SK-N-SH treated with all-trans-retinoic acid at 6 μM for 48 hours (cell line): ENCODE measurements at regions not wholly inside any gene's neighbourhood (a gene's known extent, or its start where the extent isn't known, plus 50 kb on each side); places are given as distances from the start of the nearest gene placed in this dataset.
"Not testable (repeated sequence)": the region's sequence is repeated elsewhere in the genome, so short reads cannot be mapped to it uniquely, and the experiment has no call there.

Source experiments
- ATAC-seq: fragments of 200-7000 bp; cut with Tn5 transposase; 3 replicates; pipeline ENCODE4 v1.9.1; 2020; ENCODE audit warnings: mild to moderate bottlenecking, moderate library complexity
- ARNTL ChIP-seq: fragments of 450-650 bp; formaldehyde crosslinking; IDR thresholded peaks from 2 replicates; pipeline ENCODE4 v1.5.0; 2020; ENCODE audit warnings: low read depth, mild to moderate bottlenecking, moderate library complexity, borderline replicate concordance
- BACH2 ChIP-seq: fragments of 250-450 bp; sonication (Bioruptor Pico); IDR thresholded peaks from 2 replicates; pipeline ENCODE4 v1.9.0; 2021; ENCODE audit warnings: mild to moderate bottlenecking, borderline replicate concordance
- CREB5 ChIP-seq: fragments of 250-450 bp; sonication (Bioruptor Pico); IDR thresholded peaks from 2 replicates; pipeline ENCODE4 v1.5.1; 2020; ENCODE audit warnings: low read depth, mild to moderate bottlenecking, moderate library complexity
- CSDC2 ChIP-seq: fragments of 250-450 bp; sonication (Bioruptor Pico); IDR thresholded peaks from 2 replicates; pipeline ENCODE4 v1.5.0; 2020; ENCODE audit warnings: mild to moderate bottlenecking, moderate library complexity
- CSRNP3 ChIP-seq: fragments of 250-450 bp; sonication (Bioruptor Pico); IDR thresholded peaks from 2 replicates; pipeline ENCODE4 v1.5.1; 2021; ENCODE audit warnings: mild to moderate bottlenecking, moderate library complexity
- ESRRG ChIP-seq: fragments of 250-450 bp; sonication (Bioruptor Pico); IDR thresholded peaks from 2 replicates; pipeline ENCODE4 v1.6.1; 2021; ENCODE audit warnings: mild to moderate bottlenecking
- GLIS3 ChIP-seq: fragments of 250-450 bp; sonication (Bioruptor Pico); IDR thresholded peaks from 2 replicates; pipeline ENCODE4 v1.5.0; 2020; ENCODE audit warnings: mild to moderate bottlenecking, moderate library complexity
- OSR1 ChIP-seq: fragments of 250-450 bp; sonication (Bioruptor Pico); IDR thresholded peaks from 2 replicates; pipeline ENCODE4 v1.8.0; 2022; ENCODE audit warnings: moderate library complexity, mild to moderate bottlenecking, inconsistent platforms
- PATZ1 ChIP-seq: fragments of 250-450 bp; sonication (Bioruptor Pico); IDR thresholded peaks from 2 replicates; pipeline ENCODE4 v1.8.0; 2020; ENCODE audit warnings: mild to moderate bottlenecking, moderate library complexity, borderline replicate concordance
- POU6F1 ChIP-seq: fragments of 250-450 bp; sonication (Bioruptor Pico); IDR thresholded peaks from 2 replicates; pipeline ENCODE4 v1.8.0; 2021; ENCODE audit warnings: low read depth, mild to moderate bottlenecking, moderate library complexity, borderline replicate concordance
- PPARA ChIP-seq: fragments of 250-450 bp; sonication (Bioruptor Pico); IDR thresholded peaks from 2 replicates; pipeline ENCODE4 v1.5.0; 2020; ENCODE audit warnings: mild to moderate bottlenecking, borderline replicate concordance
- RARB ChIP-seq: fragments of 250-450 bp; sonication (Bioruptor Pico); IDR thresholded peaks from 2 replicates; pipeline ENCODE4 v1.8.0; 2021; ENCODE audit warnings: mild to moderate bottlenecking, moderate library complexity
- SNAI2 ChIP-seq: fragments of 250-450 bp; sonication (Bioruptor Pico); IDR thresholded peaks from 2 replicates; pipeline ENCODE4 v1.5.0; 2020; ENCODE audit warnings: mild to moderate bottlenecking, moderate library complexity
- TCF4 ChIP-seq: fragments of 250-450 bp; sonication (Bioruptor Pico); IDR thresholded peaks from 2 replicates; pipeline ENCODE4 v1.8.0; 2021; ENCODE audit warnings: mild to moderate bottlenecking, moderate library complexity, borderline replicate concordance
- TOX ChIP-seq: fragments of 250-450 bp; sonication (Bioruptor Pico); IDR thresholded peaks from 2 replicates; pipeline ENCODE4 v1.8.0; 2021; ENCODE audit warnings: mild to moderate bottlenecking, moderate library complexity, borderline replicate concordance
- TSHZ2 ChIP-seq: fragments of 250-450 bp; sonication (Bioruptor Pico); IDR thresholded peaks from 2 replicates; pipeline ENCODE4 v1.5.0; 2020; ENCODE audit warnings: mild to moderate bottlenecking, moderate library complexity
- ZC3H10 ChIP-seq: fragments of 250-450 bp; sonication (Bioruptor Pico); IDR thresholded peaks from 2 replicates; pipeline ENCODE4 v1.5.1; 2021; ENCODE audit warnings: mild to moderate bottlenecking, moderate library complexity
- ZFP3 ChIP-seq: fragments of 250-450 bp; sonication (Bioruptor Pico); IDR thresholded peaks from 2 replicates; pipeline ENCODE4 v1.5.0; 2020; ENCODE audit warnings: mild to moderate bottlenecking, moderate library complexity
- ZFP30 ChIP-seq: fragments of 450-650 bp; formaldehyde crosslinking; IDR thresholded peaks from 2 replicates; pipeline ENCODE4 v1.5.0; 2022; ENCODE audit warnings: mild to moderate bottlenecking, moderate library complexity
- ZNF565 ChIP-seq: fragments of 450-650 bp; formaldehyde crosslinking; conservative IDR thresholded peaks from 2 replicates; pipeline ENCODE4 v1.5.0; 2020; ENCODE audit warnings: low read depth, mild to moderate bottlenecking, moderate library complexity
- ZNF70 ChIP-seq: fragments of 450-650 bp; formaldehyde crosslinking; IDR thresholded peaks from 2 replicates; pipeline ENCODE4 v1.5.0; 2020; ENCODE audit warnings: mild to moderate bottlenecking, moderate library complexity
- ZNF8 ChIP-seq: fragments of 450-650 bp; formaldehyde crosslinking; IDR thresholded peaks from 2 replicates; pipeline ENCODE4 v1.5.0; 2020; ENCODE audit warnings: mild to moderate bottlenecking, moderate library complexity

GRCh38 chr12:131335456-131335855 is 375.4 kb upstream of the SFSWAP start:
- TF ChIP-seq CREB5 (CRISPR knock-in tag) (no peak), PATZ1 (CRISPR knock-in tag) (no peak), RARB (no peak), ZC3H10 (CRISPR knock-in tag) (no peak), ZFP3 (CRISPR knock-in tag) (no peak), GLIS3 (CRISPR knock-in tag) (no peak), ZNF8 (CRISPR knock-in tag) (no peak), SNAI2 (no peak), POU6F1 (CRISPR knock-in tag) (no peak), OSR1 (no peak), CSDC2 (CRISPR knock-in tag) (no peak), ESRRG (no peak), CSRNP3 (CRISPR knock-in tag) (no peak), ZFP30 (no peak), ZNF565 (CRISPR knock-in tag) (no peak), PPARA (CRISPR knock-in tag) (no peak)
- no peak for ATAC-seq

GRCh38 chr12:131337861-131338260 is 373.0 kb upstream of the SFSWAP start:
- ATAC-seq, result not testable (repeated sequence)

GRCh38 chr12:131340616-131341210 is 370.2 kb upstream of the SFSWAP start:
- TF ChIP-seq POU6F1 (CRISPR knock-in tag) (no peak), ZC3H10 (CRISPR knock-in tag) (no peak), TCF4 (CRISPR knock-in tag) (no peak), ARNTL (CRISPR knock-in tag) (no peak), ZFP30 (no peak), ZFP3 (CRISPR knock-in tag) (no peak), PPARA (CRISPR knock-in tag) (no peak), ESRRG (no peak), ZNF565 (CRISPR knock-in tag) (no peak), ZNF70 (CRISPR knock-in tag) (no peak), BACH2 (CRISPR knock-in tag) (no peak), PATZ1 (CRISPR knock-in tag) (no peak), GLIS3 (CRISPR knock-in tag) (no peak), TSHZ2 (no peak), TOX (CRISPR knock-in tag) (no peak), OSR1 (no peak), SNAI2 (no peak), CSDC2 (CRISPR knock-in tag) (no peak), CREB5 (CRISPR knock-in tag) (no peak)
- ATAC-seq, result no peak

- ATAC-seq, result not testable (repeated sequence)
Observed at GRCh38 chr12:131341608-131342007, 369.3 kb upstream of the SFSWAP start.
